HEK293 (cell line): ENCODE measurements at regions not wholly inside any gene's neighbourhood (a gene's known extent, or its start where the extent isn't known, plus 50 kb on each side); places are given as distances from the start of the nearest gene placed in this dataset.
"Not testable (repeated sequence)": the region's sequence is repeated elsewhere in the genome, so short reads cannot be mapped to it uniquely, and the experiment has no call there.

ENCODE experiments used
- CTCF ChIA-PET: fragments of 350-600 bp; formaldehyde crosslinking; extraction: SDS; loops from one replicate; lab custom pipeline; 2021; ENCODE audit warnings: antibody characterized with exemption; lab: Yijun Ruan, JAX
- POLR2A ChIA-PET: fragments of 300-600 bp; formaldehyde crosslinking; extraction: SDS; loops from one replicate; lab custom pipeline; 2020; ENCODE audit warnings: antibody characterized with exemption, inconsistent platforms; lab: Yijun Ruan, JAX
- H3K27ac ChIP-seq: fragments of 200-500 bp; sonication (Bioruptor generic); 2 replicates; pipeline ENCODE4 v1.5.1; 2014; ENCODE audit warnings: low read depth, low read length, control low read depth, inconsistent platforms; ENCODE audit errors: extremely low read depth
- H3K36me3 ChIP-seq, 2 experiments: fragments of 200-500 bp in 1 of 2; sonication (Bioruptor generic) in 1 of 2; 1 replicate in 1 of 2; 2 replicates in 1 of 2; pipeline ENCODE4 v1.5.1; 2014 to 2017; ENCODE audit warnings: inconsistent platforms in 2 of 2, low read length in 2 of 2; ENCODE audit not compliant: control insufficient read depth in 2 of 2, insufficient read depth in 1 of 2
- H3K4me1 ChIP-seq: fragments of 200-500 bp; sonication (Bioruptor generic); 2 replicates; pipeline ENCODE4 v1.5.1; 2014; ENCODE audit warnings: mild to moderate bottlenecking, low read length, inconsistent platforms; ENCODE audit not compliant: control insufficient read depth, insufficient read depth
- H3K4me3 ChIP-seq: 2 replicates; pipeline ENCODE4 v1.5.1; 2011; ENCODE audit warnings: low read depth, mild to moderate bottlenecking, control low read depth, low read length, moderate library complexity
- H3K9me3 ChIP-seq: fragments of 200-500 bp; sonication (Bioruptor generic); 2 replicates; pipeline ENCODE4 v1.5.1; 2014; ENCODE audit warnings: low read depth, low read length, inconsistent platforms; ENCODE audit not compliant: control insufficient read depth, insufficient read depth
- BCL6B ChIP-seq: fragments of 450-650 bp; formaldehyde crosslinking; IDR thresholded peaks from 2 replicates; pipeline ENCODE4 v1.5.1; 2017; ENCODE audit warnings: missing biosample characterization, missing genetic modification characterization
- GLI2 ChIP-seq: fragments of 450-650 bp; formaldehyde crosslinking; IDR thresholded peaks from 2 replicates; pipeline ENCODE4; 2017; ENCODE audit warnings: missing biosample characterization, missing genetic modification characterization, low read depth, borderline replicate concordance
- MYNN ChIP-seq: fragments of 450-650 bp; formaldehyde crosslinking; IDR thresholded peaks from 2 replicates; pipeline ENCODE4 v1.5.1; 2016; ENCODE audit warnings: missing biosample characterization, missing genetic modification characterization, borderline replicate concordance
- SCRT1 ChIP-seq: fragments of 450-650 bp; formaldehyde crosslinking; IDR thresholded peaks from 2 replicates; pipeline ENCODE4 v1.5.1; 2016; ENCODE audit warnings: missing biosample characterization, missing genetic modification characterization, borderline replicate concordance
- SP3 ChIP-seq: fragments of 450-650 bp; formaldehyde crosslinking; IDR thresholded peaks from 2 replicates; pipeline ENCODE4 v1.5.1; 2016; ENCODE audit warnings: missing biosample characterization, missing genetic modification characterization
- TCF7L2 ChIP-seq: IDR thresholded peaks from 2 replicates; pipeline ENCODE4 v1.6.1; 2011; ENCODE audit warnings: low read depth, mild to moderate bottlenecking, inconsistent platforms, low read length, moderate library complexity, borderline replicate concordance
- WT1 ChIP-seq: fragments of 450-650 bp; formaldehyde crosslinking; IDR thresholded peaks from 2 replicates; pipeline ENCODE4 v1.5.1; 2016; ENCODE audit warnings: missing biosample characterization, missing genetic modification characterization
- ZBTB17 ChIP-seq: fragments of 450-650 bp; formaldehyde crosslinking; IDR thresholded peaks from 2 replicates; pipeline ENCODE4 v1.5.1; 2016; ENCODE audit warnings: missing biosample characterization, missing genetic modification characterization
- ZFHX2 ChIP-seq: fragments of 450-650 bp; formaldehyde crosslinking; conservative IDR thresholded peaks from 2 replicates; pipeline ENCODE4 v1.5.1; 2016; ENCODE audit warnings: missing biosample characterization, missing genetic modification characterization
- ZFP37 ChIP-seq: fragments of 450-650 bp; formaldehyde crosslinking; IDR thresholded peaks from 2 replicates; pipeline ENCODE4 v1.5.1; 2016; ENCODE audit warnings: missing biosample characterization, missing genetic modification characterization
- ZNF121 ChIP-seq: fragments of 450-650 bp; formaldehyde crosslinking; IDR thresholded peaks from 2 replicates; pipeline ENCODE4 v1.5.1; 2016; ENCODE audit warnings: missing biosample characterization, missing genetic modification characterization
- ZNF174 ChIP-seq: fragments of 450-650 bp; formaldehyde crosslinking; IDR thresholded peaks from 2 replicates; pipeline ENCODE4 v1.5.0; 2017; ENCODE audit warnings: missing biosample characterization, mild to moderate bottlenecking, missing genetic modification characterization
- ZNF202 ChIP-seq: fragments of 450-650 bp; formaldehyde crosslinking; IDR thresholded peaks from 2 replicates; pipeline ENCODE4 v1.5.1; 2016; ENCODE audit warnings: missing biosample characterization, missing genetic modification characterization, borderline replicate concordance
- ZNF280D ChIP-seq: fragments of 450-650 bp; formaldehyde crosslinking; IDR thresholded peaks from 2 replicates; pipeline ENCODE4 v1.5.1; 2016; ENCODE audit warnings: missing biosample characterization, missing genetic modification characterization
- ZNF311 ChIP-seq: fragments of 450-650 bp; formaldehyde crosslinking; IDR thresholded peaks from 2 replicates; pipeline ENCODE4 v1.5.1; 2017; ENCODE audit warnings: missing biosample characterization, missing genetic modification characterization, borderline replicate concordance
- ZNF350 ChIP-seq: fragments of 450-650 bp; formaldehyde crosslinking; IDR thresholded peaks from 2 replicates; pipeline ENCODE4 v1.5.0; 2017; ENCODE audit warnings: missing biosample characterization, mild to moderate bottlenecking, missing genetic modification characterization
- ZNF391 ChIP-seq: fragments of 450-650 bp; formaldehyde crosslinking; IDR thresholded peaks from 2 replicates; pipeline ENCODE4 v1.5.1; 2016; ENCODE audit warnings: low read depth, missing biosample characterization, missing genetic modification characterization, borderline replicate concordance
- ZNF48 ChIP-seq: fragments of 450-650 bp; formaldehyde crosslinking; IDR thresholded peaks from 2 replicates; pipeline ENCODE4 v1.5.1; 2016; ENCODE audit warnings: missing biosample characterization, missing genetic modification characterization
- ZNF514 ChIP-seq: fragments of 450-650 bp; formaldehyde crosslinking; IDR thresholded peaks from 2 replicates; pipeline ENCODE4 v1.5.1; 2016; ENCODE audit warnings: missing biosample characterization, missing genetic modification characterization
- ZNF549 ChIP-seq: fragments of 450-650 bp; IDR thresholded peaks from 2 replicates; pipeline ENCODE4 v1.5.1; 2018; ENCODE audit warnings: missing biosample characterization, missing genetic modification characterization, mild to moderate bottlenecking, inconsistent platforms, moderate library complexity
- ZNF560 ChIP-seq: fragments of 450-650 bp; formaldehyde crosslinking; IDR thresholded peaks from 2 replicates; pipeline ENCODE4 v1.5.1; 2017; ENCODE audit warnings: missing biosample characterization, missing genetic modification characterization, borderline replicate concordance
- ZNF621 ChIP-seq: fragments of 450-650 bp; formaldehyde crosslinking; IDR thresholded peaks from 2 replicates; pipeline ENCODE4 v1.5.1; 2017; ENCODE audit warnings: missing biosample characterization, missing genetic modification characterization
- ZNF660 ChIP-seq: fragments of 450-650 bp; IDR thresholded peaks from 2 replicates; pipeline ENCODE4 v1.5.1; 2018; ENCODE audit warnings: missing biosample characterization, mild to moderate bottlenecking, missing genetic modification characterization
- ZNF704 ChIP-seq: fragments of 450-650 bp; formaldehyde crosslinking; IDR thresholded peaks from 2 replicates; pipeline ENCODE4 v1.5.1; 2016; ENCODE audit warnings: missing biosample characterization, missing genetic modification characterization

- TF ChIP-seq ZNF560 (no peak), ZNF621 (tag by site-specific recombination) (no peak), MYNN (tag by site-specific recombination) (peak; percentile 78), ZBTB17 (peak; percentile 41; the same call in 1 of the 2 replicates), ZNF48 (no peak)
- Histone ChIP-seq H3K9me3 (no peaks in the 10 kb centered on the region), H3K36me3 (no peaks in the 10 kb centered on the region), H3K4me1 (peaks cover 6% of the 10 kb centered on the region; the same call in 1 of the 2 replicates), H3K27ac (no peak overlapping the region), H3K4me3 (no peak overlapping the region)
- ChIA-PET CTCF (interaction anchor here (0.6 to 7.8 kb wide), 8 partner anchors 11 to 552 kb away, joined by 3 to 73 read pairs (median 4); partner anchors contain the start of gene DLX3), POLR2A (interaction anchor here (1.7 kb wide), 1 partner anchor 97 kb away, joined by 4 read pairs; no protein-coding TSS in a partner anchor)
Observed at GRCh38 chr17:49899588-49899987, 51.7 kb upstream of the TAC4 start.

- POLR2A ChIA-PET = interaction anchor here (1.1 kb wide), 1 partner anchor 75 kb away, joined by 3 read pairs; no protein-coding TSS in a partner anchor
- peak; percentile 75; the same call in 1 of the 2 replicates for TF ChIP-seq ZNF121 (tag by site-specific recombination)
- not testable (repeated sequence) for H3K27ac ChIP-seq, H3K9me3 ChIP-seq, H3K4me1 ChIP-seq, H3K4me3 ChIP-seq, H3K36me3 ChIP-seq
- CTCF ChIA-PET = interaction anchor here (0.7 to 7.3 kb wide), 8 partner anchors 14 to 187 kb away, joined by 3 to 58 read pairs (median 4); partner anchors contain the start of gene DLX3
Observed at GRCh38 chr17:49900801-49901200, 52.9 kb upstream of the TAC4 start.

GRCh38 chr17:49901460-49902331, 53.8 kb upstream of the TAC4 start:
- ChIA-PET CTCF (interaction anchor here (0.7 to 7.3 kb wide), 7 partner anchors 15 to 186 kb away, joined by 3 to 58 read pairs (median 4); partner anchors contain the start of gene DLX3), POLR2A (interaction anchor here (1.1 kb wide), 1 partner anchor 74 kb away, joined by 3 read pairs; no protein-coding TSS in a partner anchor)
- Histone ChIP-seq H3K4me3 (peak overlapping the region; percentile 29), H3K4me1 (peaks cover 6% of the 10 kb centered on the region; the same call in 1 of the 2 replicates), H3K27ac (no peak overlapping the region; the same call in 1 of the 2 replicates), H3K9me3 (no peaks in the 10 kb centered on the region), H3K36me3 (no peaks in the 10 kb centered on the region)
- TF ChIP-seq ZNF660 = no peak
- TF ChIP-seq WT1 = no peak
- no peak for TF ChIP-seq ZNF174 (tag by site-specific recombination)
- TF ChIP-seq ZNF350 (tag by site-specific recombination) = no peak
- TF ChIP-seq BCL6B (tag by site-specific recombination) = no peak
- no peak for TF ChIP-seq ZNF391 (tag by site-specific recombination)
- no peak for TF ChIP-seq SCRT1 (tag by site-specific recombination)
- TF ChIP-seq ZNF121 (tag by site-specific recombination) = no peak
- TF ChIP-seq ZFHX2 (tag by site-specific recombination) = 0 out of 2 replicates have a peak, but pooled peaks have one; percentile 12
- TF ChIP-seq TCF7L2 = no peak
- TF ChIP-seq ZNF704 = no peak
- peak; percentile 37 for TF ChIP-seq SP3 (tag by site-specific recombination)
- TF ChIP-seq ZFP37 (tag by site-specific recombination) = no peak
- no peak for TF ChIP-seq GLI2 (tag by site-specific recombination)
- no peak for TF ChIP-seq ZNF202 (tag by site-specific recombination)
- no peak for TF ChIP-seq ZNF514 (tag by site-specific recombination)
- no peak for TF ChIP-seq ZNF549 (tag by site-specific recombination)
- no peak for TF ChIP-seq ZNF280D (tag by site-specific recombination)
- TF ChIP-seq ZNF311 (tag by site-specific recombination) = no peak
